Right atrium auricular region (tissue), 2 donors: ENCODE measurements at regions not wholly inside any gene's neighbourhood (a gene's known extent, or its start where the extent isn't known, plus 50 kb on each side); places are given as distances from the start of the nearest gene placed in this dataset.
"Not testable (repeated sequence)": the region's sequence is repeated elsewhere in the genome, so short reads cannot be mapped to it uniquely, and the experiment has no call there.

ENCODE experiments used
- DNase-seq: peaks from one replicate; pipeline ENCODE4 v3.0.0-alpha.2; 2019; ENCODE audit warnings: low spot score
- H3K27ac ChIP-seq, 2 donors: fragments of 200-600 bp; sonication (generic); 1 replicate in 1 of 2; 2 replicates in 1 of 2; pipeline ENCODE4 v1.5.1; 2016 to 2019
- H3K27me3 ChIP-seq, 2 donors: fragments of 200-600 bp; sonication (generic); one replicate each; pipeline versions ENCODE4 v1.5.1 to v1.6.0; 2017 to 2019
- H3K36me3 ChIP-seq: fragments of 200-600 bp; sonication (generic); one replicate; pipeline ENCODE4 v1.5.1; 2016
- H3K4me1 ChIP-seq, 2 donors: fragments of 200-600 bp; sonication (generic); one replicate each; pipeline versions ENCODE4 v1.5.1 to v1.6.0; 2017 to 2019
- H3K4me3 ChIP-seq, 2 donors: fragments of 200-600 bp; sonication (generic); 1 replicate in 1 of 2; 2 replicates in 1 of 2; pipeline ENCODE4 v1.5.1; 2017 to 2019; ENCODE audit warnings: mild to moderate bottlenecking in 1 of 2, moderate library complexity in 1 of 2
- H3K9me3 ChIP-seq, 2 donors: fragments of 200-600 bp; sonication (generic); one replicate each; pipeline ENCODE4 v1.5.1; 2019
- CTCF ChIP-seq, 2 donors: fragments of 200-600 bp; sonication (generic); IDR thresholded peaks; one replicate each; pipeline ENCODE4 v1.5.1; 2019; ENCODE audit warnings: antibody characterized with exemption in 2 of 2

- H3K4me1 ChIP-seq: no peaks in the 10 kb centered on the region
- no peaks in the 10 kb centered on the region for H3K27me3 ChIP-seq
These were observed 143.2 kb upstream of the RGS6 start for GRCh38 chr14:71789005-71789404.

GRCh38 chr14:71799841-71800240, 132.4 kb upstream of the RGS6 start:
- Histone ChIP-seq H3K27me3 (no peaks in the 10 kb centered on the region), H3K27ac (no peak overlapping the region), H3K4me1 (no peaks in the 10 kb centered on the region), H3K4me3 (no peak overlapping the region), H3K36me3 (no peaks in the 10 kb centered on the region), H3K9me3 (no peaks in the 10 kb centered on the region)
- DNase-seq: no peak
- no peak for TF ChIP-seq CTCF (IDR thresholded peaks at IDR 0.05)

More at GRCh38 chr14:71789005-71789404, 143.2 kb upstream of the RGS6 start:
- Histone ChIP-seq H3K36me3 (no peaks in the 10 kb centered on the region), H3K4me3 (no peak overlapping the region), H3K27ac (no peak overlapping the region), H3K9me3 (peaks cover 0 to 10% of the 10 kb centered on the region in 2 donors)
- no peak for DNase-seq
- TF ChIP-seq CTCF (IDR thresholded peaks at IDR 0.05): no peak

- no peak for DNase-seq
- Histone ChIP-seq H3K4me3 (no peak overlapping the region), H3K4me1 (no peaks in the 10 kb centered on the region), H3K9me3 (no peaks in the 10 kb centered on the region), H3K27me3 (no peaks in the 10 kb centered on the region), H3K36me3 (no peaks in the 10 kb centered on the region), H3K27ac (no peak overlapping the region)
- TF ChIP-seq CTCF (IDR thresholded peaks at IDR 0.05): no peak
These were observed 131.4 kb upstream of the RGS6 start for GRCh38 chr14:71800878-71801277.

GRCh38 chr14:71803539-71804260, 128.5 kb upstream of the RGS6 start:
- TF ChIP-seq CTCF (IDR thresholded peaks at IDR 0.05): no peak
- Histone ChIP-seq H3K27me3 (no peaks in the 10 kb centered on the region), H3K4me3 (no peak overlapping the region)

GRCh38 chr14:71804992-71805391, 127.2 kb upstream of the RGS6 start:
- Histone ChIP-seq H3K4me1 (no peaks in the 10 kb centered on the region), H3K36me3 (no peaks in the 10 kb centered on the region), H3K27ac (no peak overlapping the region), H3K4me3 (no peak overlapping the region), H3K9me3 (no peaks in the 10 kb centered on the region), H3K27me3 (no peaks in the 10 kb centered on the region)
- TF ChIP-seq CTCF (IDR thresholded peaks at IDR 0.05): no peak
- DNase-seq: no peak

More at GRCh38 chr14:71803539-71804260, 128.5 kb upstream of the RGS6 start:
- DNase-seq: no peak
- H3K4me1 ChIP-seq: no peaks in the 10 kb centered on the region
- no peak overlapping the region for H3K27ac ChIP-seq
- no peaks in the 10 kb centered on the region for H3K36me3 ChIP-seq
- H3K9me3 ChIP-seq: no peaks in the 10 kb centered on the region

- H3K4me3 ChIP-seq, DNase-seq, H3K36me3 ChIP-seq, H3K9me3 ChIP-seq, H3K27ac ChIP-seq, H3K27me3 ChIP-seq, H3K4me1 ChIP-seq: not testable (repeated sequence)
These were observed 125.2 kb upstream of the RGS6 start for GRCh38 chr14:71807049-71807448.

- H3K36me3 ChIP-seq, DNase-seq, H3K4me3 ChIP-seq, H3K27me3 ChIP-seq, H3K9me3 ChIP-seq, H3K27ac ChIP-seq, H3K4me1 ChIP-seq: not testable (repeated sequence)
These were observed 121.4 kb upstream of the RGS6 start for GRCh38 chr14:71810800-71811199.
